RWPE2 (cell line): ENCODE measurements at regions not wholly inside any gene's neighbourhood (a gene's known extent, or its start where the extent isn't known, plus 50 kb on each side); places are given as distances from the start of the nearest gene placed in this dataset.

Experiments
- ATAC-seq: fragments of 200-7000 bp; cut with Tn5 transposase; 3 replicates; pipeline ENCODE4 v1.9.1; 2021; ENCODE audit warnings: low read depth
- DNase-seq: peaks from one replicate; pipeline ENCODE4 v3.0.0-alpha.2; 2020; ENCODE audit warnings: low spot score
- H3K27ac ChIP-seq: fragments of 450-650 bp; 2 replicates; pipeline ENCODE4 v1.5.1; 2017; ENCODE audit warnings: mild to moderate bottlenecking; ENCODE audit not compliant: poor library complexity, severe bottlenecking
- H3K27me3 ChIP-seq: fragments of 250-450 bp; sonication (Bioruptor Pico); 2 replicates; pipeline ENCODE4 v1.5.1; 2021; ENCODE audit warnings: mild to moderate bottlenecking, moderate library complexity; ENCODE audit not compliant: insufficient read depth, poor library complexity, severe bottlenecking
- H3K36me3 ChIP-seq: fragments of 250-450 bp; sonication (Bioruptor Pico); 2 replicates; pipeline ENCODE4 v1.5.1; 2020; ENCODE audit warnings: low read depth, mild to moderate bottlenecking, moderate library complexity
- H3K4me1 ChIP-seq: fragments of 250-450 bp; sonication (Bioruptor Pico); 2 replicates; pipeline ENCODE4 v1.5.1; 2021; ENCODE audit warnings: mild to moderate bottlenecking, moderate library complexity; ENCODE audit not compliant: insufficient read depth, poor library complexity, severe bottlenecking
- H3K4me3 ChIP-seq: fragments of 250-450 bp; sonication (Bioruptor Pico); 2 replicates; pipeline ENCODE4 v1.5.1; 2021; ENCODE audit warnings: mild to moderate bottlenecking, moderate library complexity; ENCODE audit not compliant: severe bottlenecking
- H3K9me3 ChIP-seq: fragments of 250-450 bp; sonication (Bioruptor Pico); 2 replicates; pipeline ENCODE4 v1.5.1; 2021; ENCODE audit warnings: mild to moderate bottlenecking, moderate library complexity; ENCODE audit not compliant: severe bottlenecking
- CTCF ChIP-seq: fragments of 450-650 bp; IDR thresholded peaks from one replicate; pipeline ENCODE4 v1.5.1; 2017; ENCODE audit warnings: mild to moderate bottlenecking, moderate library complexity; ENCODE audit not compliant: poor library complexity, severe bottlenecking

DNA sequence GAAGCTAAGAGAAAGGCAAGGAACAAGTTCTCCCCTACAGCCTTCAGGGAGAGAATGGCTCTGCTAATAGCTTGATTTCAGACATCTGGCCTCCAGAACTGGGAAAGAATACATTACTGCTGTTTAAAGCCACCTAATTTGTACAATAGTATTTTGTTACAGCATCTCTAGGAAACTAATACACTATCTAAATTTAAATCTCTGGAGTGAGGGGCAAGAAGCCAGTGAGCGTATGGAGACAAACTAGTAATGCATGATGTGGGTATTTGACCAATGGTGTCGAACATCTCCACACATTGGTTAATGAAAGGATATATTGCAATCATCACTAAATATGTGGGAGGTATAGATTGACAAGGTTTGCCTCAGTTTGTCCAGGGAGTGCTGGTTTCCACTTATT is 451.5 kb downstream of the EPM2A start:
- Histone ChIP-seq H3K36me3 (no peaks in the 10 kb centered on the region), H3K9me3 (no peaks in the 10 kb centered on the region), H3K4me3 (no peak overlapping the region), H3K4me1 (no peaks in the 10 kb centered on the region), H3K27me3 (no peaks in the 10 kb centered on the region), H3K27ac (no peak overlapping the region)
- DNase-seq = no peak
- no peak for ATAC-seq
- no peak for TF ChIP-seq CTCF

GRCh38 chr6:145286916-145287315 is 448.4 kb downstream of the EPM2A start:
- ATAC-seq (no peak), DNase-seq (no peak)
- Histone ChIP-seq H3K36me3 (no peaks in the 10 kb centered on the region), H3K27me3 (no peaks in the 10 kb centered on the region), H3K4me3 (no peak overlapping the region), H3K4me1 (no peaks in the 10 kb centered on the region), H3K9me3 (no peaks in the 10 kb centered on the region), H3K27ac (no peak overlapping the region)
- no peak for TF ChIP-seq CTCF

- Histone ChIP-seq H3K27me3 (no peaks in the 10 kb centered on the region), H3K4me3 (no peak overlapping the region), H3K4me1 (no peaks in the 10 kb centered on the region), H3K27ac (no peak overlapping the region), H3K36me3 (no peaks in the 10 kb centered on the region), H3K9me3 (no peaks in the 10 kb centered on the region)
- no peak for ATAC-seq
- no peak for DNase-seq
- no peak for TF ChIP-seq CTCF
Observed at GRCh38 chr6:145289573-145289972, 445.7 kb downstream of the EPM2A start.

DNA sequence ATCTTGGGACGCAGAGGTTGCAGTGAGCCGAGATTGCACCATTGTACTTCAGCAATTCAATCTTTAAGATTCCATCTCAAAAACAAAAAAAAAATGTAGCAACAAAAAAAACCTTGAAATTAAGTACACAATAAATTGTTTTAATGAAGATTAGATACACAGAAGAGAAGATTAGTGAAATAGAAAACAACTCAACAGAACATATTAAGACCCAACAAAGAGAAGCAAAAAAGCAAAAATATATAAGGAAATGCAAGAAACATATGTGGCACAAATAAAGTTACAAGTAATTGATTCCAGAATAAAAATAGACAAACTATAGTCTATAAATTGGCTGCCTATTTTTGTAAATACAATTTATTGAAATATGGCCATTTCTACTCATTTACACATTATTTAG is 445.2 kb downstream of the EPM2A start:
- DNase-seq (no peak), ATAC-seq (no peak)
- Histone ChIP-seq H3K27ac (no peak overlapping the region), H3K9me3 (no peaks in the 10 kb centered on the region), H3K4me1 (no peaks in the 10 kb centered on the region), H3K27me3 (no peaks in the 10 kb centered on the region), H3K4me3 (no peak overlapping the region), H3K36me3 (no peaks in the 10 kb centered on the region)
- no peak for TF ChIP-seq CTCF

DNA sequence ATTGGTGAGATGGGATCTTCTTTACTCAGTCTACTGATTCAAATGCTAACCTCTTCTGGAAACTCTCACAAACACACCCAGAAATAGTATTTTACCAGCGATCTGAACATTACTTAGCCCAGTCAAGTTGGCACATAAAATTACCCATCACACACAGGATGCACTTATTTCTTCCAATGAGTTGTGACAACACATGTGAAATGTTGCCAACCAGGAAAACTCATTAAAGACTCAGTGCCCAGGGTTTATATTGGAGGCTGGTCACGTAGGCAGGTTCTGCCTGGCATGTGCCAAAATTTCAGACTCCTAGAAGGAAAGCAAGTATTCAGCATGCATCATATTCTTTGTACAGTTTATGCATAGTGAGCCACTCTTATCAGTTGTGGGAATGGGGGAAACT is 443.3 kb downstream of the EPM2A start:
- no peak for ATAC-seq
- no peaks in the 10 kb centered on the region for H3K4me1 ChIP-seq
- H3K9me3 ChIP-seq = no peaks in the 10 kb centered on the region
- H3K4me3 ChIP-seq = no peak overlapping the region
- H3K27me3 ChIP-seq = no peaks in the 10 kb centered on the region
- no peak for TF ChIP-seq CTCF
- DNase-seq = no peak
- H3K36me3 ChIP-seq = no peaks in the 10 kb centered on the region
- H3K27ac ChIP-seq = no peak overlapping the region
